Sigmoid colon (tissue), 6 donors: ENCODE measurements at regions not wholly inside any gene's neighbourhood (a gene's known extent, or its start where the extent isn't known, plus 50 kb on each side); places are given as distances from the start of the nearest gene placed in this dataset.

Experiments
- DNase-seq: peaks from one replicate; pipeline ENCODE4 v3.0.0-alpha.2; 2019
- H3K27ac ChIP-seq, 4 donors: fragments of 200-600 bp; sonication (generic); one replicate each; pipeline ENCODE4 v1.5.1; 2016 to 2019; ENCODE audit warnings: mild to moderate bottlenecking in 1 of 4
- H3K27me3 ChIP-seq, 3 donors: fragments of 200-600 bp; sonication (generic); one replicate each; pipeline ENCODE4 v1.5.1; 2019; ENCODE audit warnings: mild to moderate bottlenecking in 1 of 3
- H3K36me3 ChIP-seq, 4 donors: fragments of 200-600 bp; sonication (generic); one replicate each; pipeline ENCODE4 v1.5.1; 2016 to 2019
- H3K4me1 ChIP-seq, 4 donors: fragments of 200-600 bp; sonication (generic); one replicate each; pipeline ENCODE4 v1.5.1; 2017 to 2019
- H3K4me3 ChIP-seq, 4 donors: fragments of 200-600 bp; sonication (generic); one replicate each; pipeline ENCODE4 v1.5.1; 2017 to 2019; ENCODE audit warnings: mild to moderate bottlenecking in 2 of 4, moderate library complexity in 1 of 4
- H3K9me3 ChIP-seq, 4 donors: fragments of 200-600 bp in 3 of 4; sonication (generic) in 3 of 4; one replicate each; pipeline versions ENCODE4 v1.5.1 to v1.6.1; 2013 to 2019
- CTCF ChIP-seq, 4 experiments: fragments of 450-650 bp in 3 of 4; fragments of 200-600 bp in 1 of 4; IDR thresholded peaks; one replicate each; pipeline ENCODE4 v1.5.1; 2016 to 2019; ENCODE audit warnings: antibody characterized with exemption in 4 of 4, mild to moderate bottlenecking in 3 of 4, moderate library complexity in 2 of 4
- EP300 ChIP-seq, 4 donors: sonication (generic); formaldehyde crosslinking; IDR thresholded peaks; one replicate each; pipeline ENCODE4 v1.6.1; 2017; ENCODE audit warnings: antibody characterized with exemption in 4 of 4
- POLR2A ChIP-seq, 2 donors: fragments of 450-650 bp; IDR thresholded peaks; one replicate each; pipeline ENCODE4 v1.6.1; 2016; ENCODE audit warnings: antibody characterized with exemption in 2 of 2, mild to moderate bottlenecking in 2 of 2, moderate library complexity in 2 of 2
- POLR2AphosphoS5 ChIP-seq, 4 donors: sonication (generic); formaldehyde crosslinking; IDR thresholded peaks; one replicate each; pipeline ENCODE4 v1.6.1; 2017; ENCODE audit warnings: antibody characterized with exemption in 4 of 4
- WGBS, 2 donors: extraction: QIAGEN DNeasy Blood & Tissue Kit; methylation state at CpG; one replicate each; pipeline ENCODE4 v1.1.7; 2013; 5-methylcytosine and 5-hydroxymethylcytosine counted together
- intact Hi-C: fragments of 100-400 bp; cut with DNase I; formaldehyde crosslinking; loops from one replicate; pipeline ENCODE4 v1.15.1; 2023
- donor health status: healthy with polysubstance abuse.
- donor health status: healthy.

- 92 to 95% methylated on average over 8 of the region's 8 CpGs for WGBS, 2 donors
- Histone ChIP-seq H3K9me3 (no peaks in the 10 kb centered on the region), H3K27ac (no peak overlapping the region), H3K36me3 (no peaks in the 10 kb centered on the region), H3K4me1 (peaks cover 0 to 19% (median 13%) of the 10 kb centered on the region in 4 donors), H3K27me3 (no peaks in the 10 kb centered on the region), H3K4me3 (no peak overlapping the region)
- intact Hi-C loops, result loop anchor here (5.0 kb wide), 1 partner anchor 34 kb away; no protein-coding TSS in a partner anchor
- DNase-seq, result no peak
- TF ChIP-seq EP300 (IDR thresholded peaks at IDR 0.05) (no peak), POLR2AphosphoS5 (IDR thresholded peaks at IDR 0.05) (no peak), CTCF (IDR thresholded peaks at IDR 0.05) (no peak), POLR2A (IDR thresholded peaks at IDR 0.05) (no peak)
Measured at GRCh38 chr15:70342554-70343548, 245.1 kb upstream of the TLE3 start.

- Histone ChIP-seq H3K36me3 (no peaks in the 10 kb centered on the region), H3K4me3 (no peak overlapping the region), H3K4me1 (peaks cover 0 to 25% (median 17%) of the 10 kb centered on the region in 4 donors), H3K27ac (no peak overlapping the region), H3K27me3 (no peaks in the 10 kb centered on the region), H3K9me3 (no peaks in the 10 kb centered on the region)
- intact Hi-C loops, result loop anchor here (5.0 kb wide), 1 partner anchor 35 kb away; no protein-coding TSS in a partner anchor
- TF ChIP-seq POLR2A (IDR thresholded peaks at IDR 0.05) (no peak), CTCF (IDR thresholded peaks at IDR 0.05) (no peak), EP300 (IDR thresholded peaks at IDR 0.05) (no peak), POLR2AphosphoS5 (IDR thresholded peaks at IDR 0.05) (no peak)
- WGBS, 2 donors, result 92 to 95% methylated on average over 7 of the region's 7 CpGs
- DNase-seq, result no peak
Measured at GRCh38 chr15:70342141-70342540, 244.4 kb upstream of the TLE3 start.

GRCh38 chr15:70341566-70341965 lies 243.8 kb upstream of the TLE3 start:
- H3K36me3 ChIP-seq, result no peaks in the 10 kb centered on the region
- intact Hi-C loops, result loop anchor here (5.0 kb wide), 1 partner anchor 36 kb away; no protein-coding TSS in a partner anchor
- no peak overlapping the region for H3K27ac ChIP-seq
- no peak for DNase-seq
- WGBS, 2 donors, result 78 to 87% methylated on average over 5 of the region's 5 CpGs
- no peaks in the 10 kb centered on the region for H3K27me3 ChIP-seq
- no peaks in the 10 kb centered on the region for H3K9me3 ChIP-seq
- H3K4me3 ChIP-seq, result no peak overlapping the region
- peaks cover 0 to 29% (median 23%) of the 10 kb centered on the region in 4 donors for H3K4me1 ChIP-seq
- TF ChIP-seq CTCF (IDR thresholded peaks at IDR 0.05) (no peak), EP300 (IDR thresholded peaks at IDR 0.05) (no peak), POLR2A (IDR thresholded peaks at IDR 0.05) (no peak), POLR2AphosphoS5 (IDR thresholded peaks at IDR 0.05) (no peak)

DNA sequence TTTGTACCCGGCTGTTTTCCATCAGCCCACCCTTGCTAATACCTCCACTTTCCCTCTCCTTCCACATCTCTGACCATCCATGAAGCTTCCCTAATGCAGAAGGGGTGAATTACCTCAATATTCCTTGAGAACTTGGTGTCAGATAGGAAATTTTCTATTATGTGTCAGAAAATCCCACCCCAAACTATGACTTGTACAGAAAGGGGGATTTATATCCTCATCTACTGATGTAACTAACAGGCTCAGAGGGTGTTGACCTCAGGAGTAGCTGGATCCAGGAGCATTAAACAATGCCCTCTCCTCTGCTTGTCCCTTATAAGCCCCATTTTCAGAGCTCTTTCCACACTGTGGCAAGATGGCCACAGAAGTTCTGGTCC lies 242.8 kb upstream of the TLE3 start:
- Histone ChIP-seq H3K27ac (peak overlapping the region in 3 of 4 donors; percentile 74 to 78 (median 78)), H3K4me1 (peaks cover 0 to 36% (median 27%) of the 10 kb centered on the region in 4 donors), H3K4me3 (no peak overlapping the region), H3K27me3 (no peaks in the 10 kb centered on the region), H3K9me3 (no peaks in the 10 kb centered on the region), H3K36me3 (no peaks in the 10 kb centered on the region)
- DNase-seq, result no peak
- 80 to 84% methylated on average over 1 of the region's 1 CpG for WGBS, 2 donors
- TF ChIP-seq EP300 (IDR thresholded peaks at IDR 0.05) (no peak), POLR2AphosphoS5 (IDR thresholded peaks at IDR 0.05) (no peak), CTCF (IDR thresholded peaks at IDR 0.05) (no peak), POLR2A (IDR thresholded peaks at IDR 0.05) (no peak)
- intact Hi-C loops, result loop anchor here (5.0 kb wide), 1 partner anchor 37 kb away; no protein-coding TSS in a partner anchor
